BE2C (cell line): ENCODE measurements at regions not wholly inside any gene's neighbourhood (a gene's known extent, or its start where the extent isn't known, plus 50 kb on each side); places are given as distances from the start of the nearest gene placed in this dataset.

Experiments used
- DNase-seq: peaks from one replicate; pipeline ENCODE4 v3.0.0-alpha.2; 2020
- H3K27me3 ChIP-seq: fragments of 250-450 bp; sonication (Bioruptor Pico); 2 replicates; pipeline ENCODE4 v1.5.1; 2020; ENCODE audit warnings: mild to moderate bottlenecking
- H3K36me3 ChIP-seq: fragments of 250-450 bp; sonication (Bioruptor Pico); 2 replicates; pipeline ENCODE4 v1.5.1; 2020; ENCODE audit warnings: mild to moderate bottlenecking
- H3K4me1 ChIP-seq: fragments of 250-450 bp; sonication (Bioruptor Pico); 2 replicates; pipeline ENCODE4 v1.5.1; 2020
- H3K4me3 ChIP-seq: 2 replicates; pipeline ENCODE4 v1.5.1; 2011; ENCODE audit warnings: low read depth, low read length
- H3K9me3 ChIP-seq: fragments of 250-450 bp; sonication (Bioruptor Pico); 2 replicates; pipeline ENCODE4 v1.5.1; 2020
- TF ChIP-seq, protein P1 (sequence below): IDR thresholded peaks from 2 replicates; pipeline ENCODE4 v1.5.1; 2012; ENCODE audit warnings: mild to moderate bottlenecking, low read depth, low read length

GRCh38 chr2:65791404-65791975 is 359.1 kb upstream of the SPRED2 start:
- Histone ChIP-seq H3K4me3 (no peak overlapping the region), H3K4me1 (no peaks in the 10 kb centered on the region), H3K9me3 (no peaks in the 10 kb centered on the region), H3K36me3 (no peaks in the 10 kb centered on the region), H3K27me3 (no peaks in the 10 kb centered on the region)
- TF ChIP-seq, protein P1, sequence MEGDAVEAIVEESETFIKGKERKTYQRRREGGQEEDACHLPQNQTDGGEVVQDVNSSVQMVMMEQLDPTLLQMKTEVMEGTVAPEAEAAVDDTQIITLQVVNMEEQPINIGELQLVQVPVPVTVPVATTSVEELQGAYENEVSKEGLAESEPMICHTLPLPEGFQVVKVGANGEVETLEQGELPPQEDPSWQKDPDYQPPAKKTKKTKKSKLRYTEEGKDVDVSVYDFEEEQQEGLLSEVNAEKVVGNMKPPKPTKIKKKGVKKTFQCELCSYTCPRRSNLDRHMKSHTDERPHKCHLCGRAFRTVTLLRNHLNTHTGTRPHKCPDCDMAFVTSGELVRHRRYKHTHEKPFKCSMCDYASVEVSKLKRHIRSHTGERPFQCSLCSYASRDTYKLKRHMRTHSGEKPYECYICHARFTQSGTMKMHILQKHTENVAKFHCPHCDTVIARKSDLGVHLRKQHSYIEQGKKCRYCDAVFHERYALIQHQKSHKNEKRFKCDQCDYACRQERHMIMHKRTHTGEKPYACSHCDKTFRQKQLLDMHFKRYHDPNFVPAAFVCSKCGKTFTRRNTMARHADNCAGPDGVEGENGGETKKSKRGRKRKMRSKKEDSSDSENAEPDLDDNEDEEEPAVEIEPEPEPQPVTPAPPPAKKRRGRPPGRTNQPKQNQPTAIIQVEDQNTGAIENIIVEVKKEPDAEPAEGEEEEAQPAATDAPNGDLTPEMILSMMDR, result no peak
- DNase-seq, result no peak

GRCh38 chr2:65790676-65790935 is 358.2 kb upstream of the SPRED2 start:
- Histone ChIP-seq H3K4me1 (no peaks in the 10 kb centered on the region), H3K4me3 (no peak overlapping the region), H3K36me3 (no peaks in the 10 kb centered on the region), H3K9me3 (no peaks in the 10 kb centered on the region), H3K27me3 (no peaks in the 10 kb centered on the region)
- TF ChIP-seq, protein P1, result no peak
- DNase-seq, result no peak

- TF ChIP-seq, protein P1, result no peak
- Histone ChIP-seq H3K9me3 (no peaks in the 10 kb centered on the region), H3K4me1 (no peaks in the 10 kb centered on the region), H3K4me3 (no peak overlapping the region), H3K27me3 (no peaks in the 10 kb centered on the region), H3K36me3 (no peaks in the 10 kb centered on the region)
- no peak for DNase-seq
Observed at GRCh38 chr2:65789923-65790675, 357.7 kb upstream of the SPRED2 start.

GRCh38 chr2:65788556-65788955 is 356.2 kb upstream of the SPRED2 start:
- DNase-seq, result no peak
- TF ChIP-seq, protein P1, result no peak
- no peaks in the 10 kb centered on the region for H3K27me3 ChIP-seq
- H3K4me1 ChIP-seq, result no peaks in the 10 kb centered on the region
- H3K9me3 ChIP-seq, result no peaks in the 10 kb centered on the region
- no peaks in the 10 kb centered on the region for H3K36me3 ChIP-seq
- no peak overlapping the region for H3K4me3 ChIP-seq

- TF ChIP-seq, protein P1, result no peak
- Histone ChIP-seq H3K4me1 (no peaks in the 10 kb centered on the region), H3K27me3 (no peaks in the 10 kb centered on the region), H3K9me3 (no peaks in the 10 kb centered on the region), H3K4me3 (no peak overlapping the region), H3K36me3 (no peaks in the 10 kb centered on the region)
- no peak for DNase-seq
Observed at GRCh38 chr2:65786765-65787164, 354.4 kb upstream of the SPRED2 start.

DNA sequence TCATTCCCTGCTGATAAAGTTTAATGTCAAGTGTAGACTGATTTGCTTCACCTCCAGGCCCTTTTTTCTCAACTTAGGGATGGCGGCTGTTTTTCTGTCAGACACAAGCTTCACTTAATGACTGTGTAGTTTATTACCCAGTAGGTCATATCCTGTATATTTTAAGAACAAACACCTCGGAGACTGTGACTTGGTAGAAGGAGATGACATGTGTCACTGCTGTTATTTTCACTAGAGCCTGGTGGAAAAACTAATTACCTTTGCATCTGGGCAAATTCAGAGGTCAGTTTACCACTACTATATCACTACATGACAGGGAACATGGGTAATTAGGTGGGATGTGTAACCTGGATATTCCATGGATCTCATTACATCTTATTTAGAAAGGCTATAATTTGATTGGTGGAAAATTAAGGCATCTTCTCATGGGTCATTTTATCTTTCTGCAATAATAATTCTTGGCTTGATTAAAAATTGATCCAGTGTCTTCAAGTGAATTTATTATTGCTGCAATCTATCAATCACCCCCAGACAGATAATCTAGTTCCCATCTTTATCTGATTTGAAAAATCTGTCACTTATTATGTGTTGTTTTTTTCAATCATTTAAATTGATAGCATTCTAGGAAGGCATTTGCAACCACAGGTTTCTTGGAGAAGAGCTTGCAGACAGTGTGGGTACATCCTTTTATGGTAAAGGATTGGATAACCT is 353.8 kb upstream of the SPRED2 start:
- no peaks in the 10 kb centered on the region for H3K4me1 ChIP-seq
- H3K9me3 ChIP-seq, result no peaks in the 10 kb centered on the region
- no peak for DNase-seq
- no peaks in the 10 kb centered on the region for H3K36me3 ChIP-seq
- H3K4me3 ChIP-seq, result no peak overlapping the region
- H3K27me3 ChIP-seq, result no peaks in the 10 kb centered on the region
- TF ChIP-seq, protein P1, result no peak
